Omental fat pad (tissue), 3 donors: ENCODE measurements at regions not wholly inside any gene's neighbourhood (a gene's known extent, or its start where the extent isn't known, plus 50 kb on each side); places are given as distances from the start of the nearest gene placed in this dataset.

Experiments used
- ATAC-seq: fragments of 150-250 bp; one replicate; pipeline ENCODE4 v1.9.1; 2016; ENCODE audit warnings: mild to moderate bottlenecking, moderate library complexity; ENCODE audit not compliant: low FRiP score
- DNase-seq: peaks from one replicate; pipeline ENCODE4 v3.0.0-alpha.2; 2019; ENCODE audit warnings: low spot score
- CTCF ChIP-seq, 3 donors: fragments of 450-650 bp; IDR thresholded peaks; one replicate each; pipeline ENCODE4 v1.5.1; 2016 to 2017; ENCODE audit warnings: antibody characterized with exemption in 3 of 3, mild to moderate bottlenecking in 3 of 3, moderate library complexity in 2 of 3

- DNase-seq: no peak
- ATAC-seq: no peak
- TF ChIP-seq CTCF (IDR thresholded peaks at IDR 0.05): no peak
These were observed 161.1 kb upstream of the TLL1 start for GRCh38 chr4:165711912-165712311.

- no peak for TF ChIP-seq CTCF (IDR thresholded peaks at IDR 0.05)
- ATAC-seq (no peak), DNase-seq (no peak)
These were observed 158.4 kb upstream of the TLL1 start for GRCh38 chr4:165714650-165715049.

GRCh38 chr4:165715211-165715610 is 157.8 kb upstream of the TLL1 start:
- ATAC-seq (no peak), DNase-seq (no peak)
- TF ChIP-seq CTCF (IDR thresholded peaks at IDR 0.05): no peak

- ATAC-seq (no peak), DNase-seq (no peak)
- TF ChIP-seq CTCF (IDR thresholded peaks at IDR 0.05): no peak
These were observed 157.0 kb upstream of the TLL1 start for GRCh38 chr4:165715989-165716388.

- TF ChIP-seq CTCF (IDR thresholded peaks at IDR 0.05): no peak
- no peak for ATAC-seq
These were observed 156.6 kb upstream of the TLL1 start for GRCh38 chr4:165716472-165716871.

GRCh38 chr4:165718660-165719059 is 154.4 kb upstream of the TLL1 start:
- no peak for TF ChIP-seq CTCF (IDR thresholded peaks at IDR 0.05)
- DNase-seq: no peak
- ATAC-seq: no peak

More at GRCh38 chr4:165716472-165716871, 156.6 kb upstream of the TLL1 start:
- no peak for DNase-seq

- no peak for TF ChIP-seq CTCF (IDR thresholded peaks at IDR 0.05)
- DNase-seq: no peak
- ATAC-seq: no peak
These were observed 152.5 kb upstream of the TLL1 start for GRCh38 chr4:165720411-165721082.
